HG02571 (cell line): ENCODE measurements at regions not wholly inside any gene's neighbourhood (a gene's known extent, or its start where the extent isn't known, plus 50 kb on each side); places are given as distances from the start of the nearest gene placed in this dataset.
"Not testable (repeated sequence)": the region's sequence is repeated elsewhere in the genome, so short reads cannot be mapped to it uniquely, and the experiment has no call there.

Source experiments
- ATAC-seq: cut with Tn5 transposase; IDR thresholded peaks from one replicate; pipeline ENCODE4 v1.9.1; 2021; ENCODE audit warnings: mild to moderate bottlenecking, moderate library complexity; ENCODE audit not compliant: unreplicated experiment

- not testable (repeated sequence) for ATAC-seq
Observed at GRCh38 chr5:177941386-177941785, 54.7 kb downstream of the PROP1 start.

GRCh38 chr5:177939246-177940171, 56.5 kb downstream of the PROP1 start:
- not testable (repeated sequence) for ATAC-seq

- ATAC-seq: not testable (repeated sequence)
Observed at GRCh38 chr5:177938767-177939166, 57.3 kb downstream of the PROP1 start.

- not testable (repeated sequence) for ATAC-seq
Observed at GRCh38 chr5:177934233-177934632, 61.8 kb downstream of the PROP1 start.

GRCh38 chr5:177930269-177931022, 65.6 kb downstream of the PROP1 start:
- ATAC-seq: not testable (repeated sequence)

- not testable (repeated sequence) for ATAC-seq
Observed at GRCh38 chr5:177929618-177930017, 66.4 kb downstream of the PROP1 start.

- not testable (repeated sequence) for ATAC-seq
Observed at GRCh38 chr5:177927500-177927899, 68.5 kb downstream of the PROP1 start.

- ATAC-seq: not testable (repeated sequence)
Observed at GRCh38 chr5:177924577-177924976, 71.5 kb downstream of the PROP1 start.

- ATAC-seq: not testable (repeated sequence)
Observed at GRCh38 chr5:177923837-177924236, 72.2 kb downstream of the PROP1 start.

- ATAC-seq: not testable (repeated sequence)
Observed at GRCh38 chr5:177923189-177923588, 72.9 kb downstream of the PROP1 start.

- ATAC-seq: not testable (repeated sequence)
Observed at GRCh38 chr5:177909261-177909660, 86.8 kb downstream of the PROP1 start.

GRCh38 chr5:177902806-177903205, 93.2 kb downstream of the PROP1 start:
- ATAC-seq: not testable (repeated sequence)

- ATAC-seq: not testable (repeated sequence)
Observed at GRCh38 chr5:177900066-177900465, 96.0 kb downstream of the PROP1 start.

- ATAC-seq: not testable (repeated sequence)
Observed at GRCh38 chr5:177894681-177895453, 101.2 kb downstream of the PROP1 start.

- ATAC-seq: not testable (repeated sequence)
Observed at GRCh38 chr5:177892357-177892665, 103.7 kb downstream of the PROP1 start.

- ATAC-seq: peak; percentile 71
Observed at GRCh38 chr5:177891547-177892356, 104.3 kb downstream of the PROP1 start.

GRCh38 chr5:177883295-177883694, 100.6 kb upstream of the FAM153A start:
- not testable (repeated sequence) for ATAC-seq

GRCh38 chr5:177875900-177876238, 93.2 kb upstream of the FAM153A start:
- ATAC-seq: peak; percentile 17

GRCh38 chr5:177875013-177875899, 92.6 kb upstream of the FAM153A start:
- ATAC-seq: peak; percentile 96
